GM04503 (cell line): ENCODE measurements at regions not wholly inside any gene's neighbourhood (a gene's known extent, or its start where the extent isn't known, plus 50 kb on each side); places are given as distances from the start of the nearest gene placed in this dataset.

ENCODE experiments used
- DNase-seq: peaks from one replicate; pipeline ENCODE4 v3.0.0-alpha.2; 2012; ENCODE audit warnings: low read depth

- DNase-seq = no peak
These were observed 471.5 kb upstream of the AGTR1 start for GRCh38 chr3:148226246-148226645.

GRCh38 chr3:148227534-148227933 is 470.2 kb upstream of the AGTR1 start:
- peak; percentile 29 for DNase-seq

- no peak for DNase-seq
These were observed 468.6 kb upstream of the AGTR1 start for GRCh38 chr3:148229107-148229506.

- DNase-seq = no peak
These were observed 467.2 kb upstream of the AGTR1 start for GRCh38 chr3:148230473-148230872.

DNA sequence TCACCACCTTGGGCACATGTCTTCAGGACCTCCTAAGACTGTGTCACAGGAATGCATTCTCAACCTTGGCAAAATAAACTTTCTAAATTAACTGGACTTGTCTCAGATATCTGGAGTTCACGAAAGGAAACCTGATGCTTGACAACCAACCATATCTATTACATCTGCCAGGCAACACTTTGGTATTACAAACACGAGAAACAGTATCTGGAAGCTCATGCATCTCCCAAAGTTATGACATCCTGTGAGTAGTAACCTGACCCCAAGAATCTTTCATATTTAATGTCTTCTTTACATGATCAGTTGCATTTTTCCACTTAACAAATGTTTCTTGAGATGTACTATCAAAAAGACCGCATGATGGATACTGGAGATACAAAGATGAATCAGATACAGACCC is 465.3 kb upstream of the AGTR1 start:
- no peak for DNase-seq

DNA sequence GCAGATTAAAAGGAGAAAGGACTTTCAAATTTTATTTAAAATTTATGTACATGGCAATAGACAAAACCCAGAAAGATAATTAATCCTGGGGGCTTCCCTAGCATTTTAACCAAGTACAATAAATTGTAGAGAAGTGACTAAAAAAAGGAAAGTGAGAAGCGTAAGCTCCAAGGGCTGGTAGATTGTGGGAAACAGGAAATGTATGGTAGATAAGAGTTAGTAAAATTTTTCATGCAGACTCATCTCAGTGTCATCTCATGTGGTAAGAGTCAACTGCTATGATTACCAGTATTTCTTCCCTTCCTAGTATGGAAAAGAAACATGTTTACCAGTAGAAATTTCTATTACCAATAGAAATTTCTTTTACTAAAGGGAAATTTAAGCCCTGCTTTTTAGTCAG is 464.3 kb upstream of the AGTR1 start:
- DNase-seq = no peak

GRCh38 chr3:148234536-148234935 is 463.2 kb upstream of the AGTR1 start:
- DNase-seq = no peak

DNA sequence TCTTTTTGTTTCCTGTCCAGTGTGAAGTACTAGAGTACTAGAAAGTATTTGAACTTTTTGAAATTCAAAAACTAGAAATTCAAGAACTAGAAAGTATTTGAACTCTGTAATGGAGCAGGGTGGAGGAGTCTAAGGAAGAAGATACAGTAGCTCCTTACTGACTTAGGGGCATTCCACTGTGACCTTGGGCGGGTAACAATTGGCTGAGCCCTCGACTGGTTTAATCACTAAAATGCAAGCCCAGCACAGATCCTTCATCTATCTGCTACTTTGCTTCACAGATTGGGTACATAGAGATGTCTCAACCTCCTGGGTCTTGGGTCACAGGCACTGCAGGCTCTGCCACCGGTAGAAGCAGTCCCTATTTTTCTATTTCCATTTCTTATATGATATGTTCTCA is 462.1 kb upstream of the AGTR1 start:
- no peak for DNase-seq

- no peak for DNase-seq
These were observed 459.3 kb upstream of the AGTR1 start for GRCh38 chr3:148238421-148238821.

DNA sequence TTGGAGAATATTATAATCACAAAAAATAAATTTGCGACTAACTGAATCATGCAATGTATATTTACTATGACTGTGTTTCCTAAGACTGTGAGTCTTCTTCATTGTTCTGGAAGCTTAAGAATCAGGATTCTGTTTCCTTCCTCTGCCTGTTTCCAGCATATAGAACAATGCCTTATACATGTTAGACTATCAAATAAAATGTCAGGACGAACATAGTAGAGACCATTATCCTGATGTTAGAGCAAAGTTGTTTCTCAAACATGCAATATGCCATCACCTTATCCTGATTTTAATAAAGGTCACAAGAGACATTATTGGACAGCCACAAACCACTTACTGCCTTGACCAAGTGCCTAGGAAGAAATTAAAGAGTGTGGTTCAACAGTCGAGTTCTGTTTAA is 457.4 kb upstream of the AGTR1 start:
- DNase-seq = no peak

GRCh38 chr3:148243609-148244008 is 454.1 kb upstream of the AGTR1 start:
- DNase-seq = no peak

DNA sequence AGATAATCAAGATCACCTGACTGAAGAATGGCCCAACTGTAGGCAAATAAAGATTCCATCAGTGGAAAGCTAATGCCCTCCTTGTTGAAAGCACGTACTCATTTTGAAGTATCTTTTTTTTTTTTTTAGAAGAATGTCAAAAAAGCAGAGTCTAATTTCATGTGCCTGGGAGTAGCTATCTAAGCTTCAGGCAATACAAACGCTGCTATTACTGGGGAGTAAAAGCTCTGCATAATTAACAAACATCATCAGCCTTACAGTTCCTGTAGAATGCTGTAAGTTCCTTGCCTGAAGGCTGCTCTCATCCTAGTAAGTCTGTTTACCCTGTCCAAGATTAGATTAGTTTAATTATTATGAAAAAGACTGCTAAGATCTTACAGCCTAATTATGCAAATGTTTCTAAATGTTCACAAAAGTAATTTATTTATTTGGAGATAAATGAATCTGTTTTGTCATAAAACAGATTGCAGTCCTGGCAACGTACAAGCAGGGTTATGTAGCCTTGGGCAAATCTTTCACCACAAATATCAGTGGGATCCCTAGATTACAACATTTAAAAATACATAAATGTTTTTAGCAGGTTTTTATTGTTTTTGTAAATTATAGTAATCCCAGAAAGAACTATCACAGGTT is 451.3 kb upstream of the AGTR1 start:
- DNase-seq = no peak

- DNase-seq = no peak
These were observed 444.0 kb upstream of the AGTR1 start for GRCh38 chr3:148253713-148254112.

DNA sequence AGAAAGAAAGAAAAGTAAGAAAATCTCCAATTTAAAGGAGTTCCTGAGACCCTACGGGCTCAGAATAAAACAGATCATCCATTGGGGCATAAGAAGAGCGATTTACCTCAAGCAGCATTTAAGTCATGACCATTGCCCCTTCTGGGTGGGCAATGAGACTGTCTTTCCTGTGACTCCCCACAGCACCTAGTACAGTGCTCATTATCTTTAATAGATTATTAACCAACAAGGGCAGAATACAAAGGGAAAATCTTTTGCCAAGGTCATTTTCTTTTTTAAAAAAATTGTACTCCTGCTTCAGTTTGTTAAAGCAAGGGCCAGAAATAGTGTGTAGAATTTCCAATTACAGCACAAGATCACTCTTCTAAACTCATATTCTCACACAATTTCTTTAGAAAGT is 443.3 kb upstream of the AGTR1 start:
- no peak for DNase-seq

- DNase-seq = no peak
These were observed 441.4 kb upstream of the AGTR1 start for GRCh38 chr3:148255981-148256969.

DNA sequence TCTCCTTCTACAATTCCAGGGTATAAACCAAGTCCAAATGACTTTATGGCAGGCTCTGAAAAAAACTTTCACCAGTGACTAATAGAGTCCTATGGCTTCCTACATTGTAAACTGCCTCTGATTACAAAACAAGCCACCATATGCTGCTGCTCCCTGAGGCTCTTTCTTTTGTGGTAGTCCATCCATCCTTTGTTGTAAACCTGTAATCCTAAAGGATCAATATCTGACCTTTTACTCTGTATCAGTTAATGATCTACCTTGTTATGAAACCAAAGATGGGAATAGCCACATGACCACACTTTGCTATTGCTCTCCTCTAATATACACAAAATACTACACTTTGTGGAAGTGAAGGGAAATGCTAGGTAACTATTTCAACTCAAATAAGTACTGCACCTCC is 434.7 kb upstream of the AGTR1 start:
- DNase-seq = no peak

DNA sequence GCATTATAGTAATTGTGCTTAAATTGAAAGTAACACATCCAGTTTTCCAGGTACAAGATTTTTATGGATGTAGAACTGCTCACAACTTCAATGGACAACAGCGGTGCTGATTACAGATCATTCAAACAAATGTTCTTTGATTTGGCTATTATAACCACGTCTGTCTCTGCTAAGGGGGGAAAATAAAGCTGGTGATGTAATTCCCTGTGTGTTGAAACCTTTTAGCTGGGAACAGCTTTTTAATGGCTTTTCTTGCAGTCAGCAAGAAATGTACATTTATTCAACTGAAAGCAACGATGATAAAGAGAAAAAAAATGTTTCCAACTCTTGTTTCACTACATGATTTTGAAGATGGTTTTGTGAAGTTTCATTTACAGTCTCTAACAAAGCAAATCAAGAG is 431.9 kb upstream of the AGTR1 start:
- no peak for DNase-seq

GRCh38 chr3:148266341-148266740 is 431.4 kb upstream of the AGTR1 start:
- DNase-seq = no peak

- no peak for DNase-seq
These were observed 427.9 kb upstream of the AGTR1 start for GRCh38 chr3:148269816-148270215.

- DNase-seq = no peak
These were observed 417.0 kb upstream of the AGTR1 start for GRCh38 chr3:148280623-148281242.

GRCh38 chr3:148289159-148289558 is 408.5 kb upstream of the AGTR1 start:
- no peak for DNase-seq

DNA sequence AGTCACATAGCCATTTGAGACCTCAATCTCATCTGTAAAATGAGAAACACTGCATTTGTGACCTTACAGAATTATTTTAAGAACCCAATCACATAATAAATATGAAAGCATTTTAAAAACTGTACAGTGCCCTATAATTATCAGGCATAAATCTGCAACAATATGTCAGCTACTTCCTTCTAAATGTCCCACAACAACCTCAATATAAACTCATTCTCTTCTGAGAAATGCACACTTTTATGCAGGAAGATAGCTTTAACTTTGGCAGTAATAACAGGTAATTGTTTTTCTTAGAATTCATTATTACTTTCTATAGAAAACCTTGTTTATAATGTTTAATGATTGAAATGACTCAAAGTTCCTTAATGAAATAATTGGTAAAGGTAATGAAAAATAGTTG is 400.7 kb upstream of the AGTR1 start:
- DNase-seq = no peak

GRCh38 chr3:148307443-148307843 is 390.3 kb upstream of the AGTR1 start:
- no peak for DNase-seq
